ENCODE measurements at regions not wholly inside any gene's neighbourhood (a gene's known extent, or its start where the extent isn't known, plus 50 kb on each side); places are given as distances from the start of the nearest gene placed in this dataset.

GRCh38 chr3:39644176-39644575 is 165.2 kb upstream of the MYRIP start:
- TF ChIP-seq CTCF (IDR thresholded peaks at IDR 0.05) (no peak), POLR2A (IDR thresholded peaks at IDR 0.05) (no peak)
